RWPE2 (cell line): ENCODE measurements at regions not wholly inside any gene's neighbourhood (a gene's known extent, or its start where the extent isn't known, plus 50 kb on each side); places are given as distances from the start of the nearest gene placed in this dataset.

Source experiments
- ATAC-seq: fragments of 200-7000 bp; cut with Tn5 transposase; 3 replicates; pipeline ENCODE4 v1.9.1; 2021; ENCODE audit warnings: low read depth
- DNase-seq: peaks from one replicate; pipeline ENCODE4 v3.0.0-alpha.2; 2020; ENCODE audit warnings: low spot score
- H3K27ac ChIP-seq: fragments of 450-650 bp; 2 replicates; pipeline ENCODE4 v1.5.1; 2017; ENCODE audit warnings: mild to moderate bottlenecking; ENCODE audit not compliant: poor library complexity, severe bottlenecking
- H3K27me3 ChIP-seq: fragments of 250-450 bp; sonication (Bioruptor Pico); 2 replicates; pipeline ENCODE4 v1.5.1; 2021; ENCODE audit warnings: mild to moderate bottlenecking, moderate library complexity; ENCODE audit not compliant: insufficient read depth, poor library complexity, severe bottlenecking
- H3K36me3 ChIP-seq: fragments of 250-450 bp; sonication (Bioruptor Pico); 2 replicates; pipeline ENCODE4 v1.5.1; 2020; ENCODE audit warnings: low read depth, mild to moderate bottlenecking, moderate library complexity
- H3K4me1 ChIP-seq: fragments of 250-450 bp; sonication (Bioruptor Pico); 2 replicates; pipeline ENCODE4 v1.5.1; 2021; ENCODE audit warnings: mild to moderate bottlenecking, moderate library complexity; ENCODE audit not compliant: insufficient read depth, poor library complexity, severe bottlenecking
- H3K4me3 ChIP-seq: fragments of 250-450 bp; sonication (Bioruptor Pico); 2 replicates; pipeline ENCODE4 v1.5.1; 2021; ENCODE audit warnings: mild to moderate bottlenecking, moderate library complexity; ENCODE audit not compliant: severe bottlenecking
- H3K9me3 ChIP-seq: fragments of 250-450 bp; sonication (Bioruptor Pico); 2 replicates; pipeline ENCODE4 v1.5.1; 2021; ENCODE audit warnings: mild to moderate bottlenecking, moderate library complexity; ENCODE audit not compliant: severe bottlenecking
- TF ChIP-seq, protein P1 (sequence below): fragments of 450-650 bp; IDR thresholded peaks from one replicate; pipeline ENCODE4 v1.5.1; 2017; ENCODE audit warnings: mild to moderate bottlenecking, moderate library complexity; ENCODE audit not compliant: poor library complexity, severe bottlenecking

DNA sequence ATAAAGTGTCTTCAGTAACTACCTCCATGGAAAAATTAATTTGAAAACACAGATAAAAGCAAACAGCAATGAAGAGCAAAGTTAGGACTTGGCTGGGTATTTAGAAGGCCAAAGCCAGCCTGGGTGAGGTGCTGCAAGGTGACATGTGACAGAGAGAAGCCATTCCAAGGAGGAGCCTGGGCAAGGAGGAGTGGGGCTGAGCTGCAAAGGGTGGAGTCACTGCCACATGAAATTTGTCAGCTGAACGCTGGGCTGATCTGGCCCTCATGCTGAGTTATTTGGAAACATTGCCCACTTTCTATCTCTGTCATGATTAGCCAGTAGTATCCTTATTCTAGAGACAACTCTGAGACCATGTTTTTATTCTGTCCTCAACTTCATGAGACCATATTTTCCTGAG, 76.3 kb downstream of the PERP start:
- no peaks in the 10 kb centered on the region for H3K36me3 ChIP-seq
- TF ChIP-seq, protein P1, sequence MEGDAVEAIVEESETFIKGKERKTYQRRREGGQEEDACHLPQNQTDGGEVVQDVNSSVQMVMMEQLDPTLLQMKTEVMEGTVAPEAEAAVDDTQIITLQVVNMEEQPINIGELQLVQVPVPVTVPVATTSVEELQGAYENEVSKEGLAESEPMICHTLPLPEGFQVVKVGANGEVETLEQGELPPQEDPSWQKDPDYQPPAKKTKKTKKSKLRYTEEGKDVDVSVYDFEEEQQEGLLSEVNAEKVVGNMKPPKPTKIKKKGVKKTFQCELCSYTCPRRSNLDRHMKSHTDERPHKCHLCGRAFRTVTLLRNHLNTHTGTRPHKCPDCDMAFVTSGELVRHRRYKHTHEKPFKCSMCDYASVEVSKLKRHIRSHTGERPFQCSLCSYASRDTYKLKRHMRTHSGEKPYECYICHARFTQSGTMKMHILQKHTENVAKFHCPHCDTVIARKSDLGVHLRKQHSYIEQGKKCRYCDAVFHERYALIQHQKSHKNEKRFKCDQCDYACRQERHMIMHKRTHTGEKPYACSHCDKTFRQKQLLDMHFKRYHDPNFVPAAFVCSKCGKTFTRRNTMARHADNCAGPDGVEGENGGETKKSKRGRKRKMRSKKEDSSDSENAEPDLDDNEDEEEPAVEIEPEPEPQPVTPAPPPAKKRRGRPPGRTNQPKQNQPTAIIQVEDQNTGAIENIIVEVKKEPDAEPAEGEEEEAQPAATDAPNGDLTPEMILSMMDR: no peak
- H3K4me3 ChIP-seq: no peak overlapping the region
- no peak for ATAC-seq
- H3K9me3 ChIP-seq: no peaks in the 10 kb centered on the region
- peak overlapping the region; percentile 92 for H3K27ac ChIP-seq
- H3K4me1 ChIP-seq: peaks cover 50% of the 10 kb centered on the region
- DNase-seq: no peak
- H3K27me3 ChIP-seq: no peaks in the 10 kb centered on the region

- peaks cover 55% of the 10 kb centered on the region for H3K4me1 ChIP-seq
- TF ChIP-seq, protein P1: no peak
- no peak for DNase-seq
- no peaks in the 10 kb centered on the region for H3K9me3 ChIP-seq
- no peaks in the 10 kb centered on the region for H3K36me3 ChIP-seq
- no peak overlapping the region for H3K4me3 ChIP-seq
- H3K27ac ChIP-seq: peak overlapping the region; percentile 92
- no peaks in the 10 kb centered on the region for H3K27me3 ChIP-seq
- ATAC-seq: peak; percentile 38
Observed at GRCh38 chr6:138031417-138031816, 75.8 kb downstream of the PERP start.

DNA sequence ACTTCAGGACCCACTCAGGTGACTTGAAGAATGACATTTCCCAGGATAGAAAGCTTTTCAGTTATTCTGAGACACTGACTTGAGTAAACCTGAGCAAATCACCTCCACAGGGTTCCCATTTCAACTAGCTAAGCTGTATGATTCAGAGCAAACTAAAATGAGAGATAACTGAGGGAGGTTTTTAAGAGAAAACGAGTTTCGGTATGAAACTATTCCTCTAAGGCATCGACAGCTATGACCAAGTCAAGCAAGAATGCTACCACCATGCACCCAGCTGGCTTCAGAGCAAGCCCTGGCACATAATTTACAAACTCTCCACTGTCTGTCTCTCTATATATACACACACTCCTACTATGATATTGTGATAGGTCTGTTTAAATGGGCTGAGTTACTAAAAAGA, 75.4 kb downstream of the PERP start:
- Histone ChIP-seq H3K27me3 (no peaks in the 10 kb centered on the region), H3K27ac (peak overlapping the region; percentile 92), H3K9me3 (no peaks in the 10 kb centered on the region), H3K4me1 (peaks cover 59% of the 10 kb centered on the region), H3K36me3 (no peaks in the 10 kb centered on the region), H3K4me3 (no peak overlapping the region)
- peak; percentile 71 for ATAC-seq
- DNase-seq: peak; percentile 72
- TF ChIP-seq, protein P1: no peak

DNA sequence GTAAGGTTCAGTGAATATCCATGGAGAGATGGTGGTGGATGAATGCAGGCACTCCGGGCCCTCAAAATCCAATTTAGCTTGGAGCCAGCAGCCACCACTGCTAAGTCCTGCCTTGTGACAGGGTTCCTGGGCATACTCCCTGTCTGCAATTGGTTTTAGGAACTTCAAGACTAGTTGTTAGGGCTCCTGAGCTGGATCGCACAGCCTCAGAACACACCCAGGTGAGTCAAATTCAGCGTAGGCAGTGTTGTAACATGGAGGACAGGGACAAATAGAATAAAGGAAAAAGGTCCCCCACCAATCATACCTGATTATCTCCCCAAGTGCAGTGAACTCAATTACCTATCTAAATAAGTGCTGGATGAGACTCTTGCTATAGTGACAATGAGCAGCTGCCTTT, 74.6 kb downstream of the PERP start:
- Histone ChIP-seq H3K4me1 (peaks cover 60% of the 10 kb centered on the region), H3K36me3 (no peaks in the 10 kb centered on the region), H3K27me3 (no peaks in the 10 kb centered on the region), H3K27ac (peak overlapping the region; percentile 92), H3K9me3 (no peaks in the 10 kb centered on the region), H3K4me3 (no peak overlapping the region)
- TF ChIP-seq, protein P1: no peak
- DNase-seq (no peak), ATAC-seq (no peak)

GRCh38 chr6:138034229-138034628, 73.0 kb downstream of the PERP start:
- DNase-seq (no peak), ATAC-seq (no peak)
- no peaks in the 10 kb centered on the region for H3K36me3 ChIP-seq
- H3K9me3 ChIP-seq: no peaks in the 10 kb centered on the region
- TF ChIP-seq, protein P1: no peak
- peak overlapping the region; percentile 92 for H3K27ac ChIP-seq
- no peak overlapping the region for H3K4me3 ChIP-seq
- H3K27me3 ChIP-seq: no peaks in the 10 kb centered on the region
- H3K4me1 ChIP-seq: peaks cover 53% of the 10 kb centered on the region
